ENCODE measurements at regions not wholly inside any gene's neighbourhood (a gene's known extent, or its start where the extent isn't known, plus 50 kb on each side); places are given as distances from the start of the nearest gene placed in this dataset.
A peak's percentile ranks its signal among the peaks of the same experiment; 100 is the strongest.

DNA sequence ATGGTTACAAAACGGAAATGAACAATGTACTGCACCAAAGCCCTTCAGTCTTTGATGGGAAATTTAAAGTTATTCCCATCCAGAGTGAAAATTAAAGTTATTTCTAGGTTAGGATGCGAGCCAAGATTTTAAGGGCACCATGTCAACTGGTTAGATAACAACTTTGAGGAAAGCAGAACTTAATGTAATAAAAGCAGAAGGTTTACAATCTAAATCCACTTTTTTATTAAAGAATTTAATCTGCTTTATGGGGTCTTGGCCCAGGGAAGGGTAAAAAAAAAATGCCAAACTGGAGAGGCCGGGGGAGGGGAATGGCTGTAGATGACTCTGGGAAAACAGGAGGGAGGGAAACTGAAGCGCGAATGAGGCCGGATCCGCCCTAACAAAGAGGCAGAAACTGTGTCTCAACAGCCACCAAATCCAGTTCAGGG is 108.2 kb upstream of the ATF7IP start:
- no peak overlapping the region for H3K4me3 ChIP-seq (ENCODE audit: low read depth, low read length, poor library complexity, severe bottlenecking)
- DNase-seq (ENCODE audit: low spot score) = no peak
- no peak for TF ChIP-seq EZH2 (IDR thresholded peaks at IDR 0.05; ENCODE audit: borderline replicate concordance, low read depth, low read length, poor library complexity, severe bottlenecking)
- TF ChIP-seq, protein P1, sequence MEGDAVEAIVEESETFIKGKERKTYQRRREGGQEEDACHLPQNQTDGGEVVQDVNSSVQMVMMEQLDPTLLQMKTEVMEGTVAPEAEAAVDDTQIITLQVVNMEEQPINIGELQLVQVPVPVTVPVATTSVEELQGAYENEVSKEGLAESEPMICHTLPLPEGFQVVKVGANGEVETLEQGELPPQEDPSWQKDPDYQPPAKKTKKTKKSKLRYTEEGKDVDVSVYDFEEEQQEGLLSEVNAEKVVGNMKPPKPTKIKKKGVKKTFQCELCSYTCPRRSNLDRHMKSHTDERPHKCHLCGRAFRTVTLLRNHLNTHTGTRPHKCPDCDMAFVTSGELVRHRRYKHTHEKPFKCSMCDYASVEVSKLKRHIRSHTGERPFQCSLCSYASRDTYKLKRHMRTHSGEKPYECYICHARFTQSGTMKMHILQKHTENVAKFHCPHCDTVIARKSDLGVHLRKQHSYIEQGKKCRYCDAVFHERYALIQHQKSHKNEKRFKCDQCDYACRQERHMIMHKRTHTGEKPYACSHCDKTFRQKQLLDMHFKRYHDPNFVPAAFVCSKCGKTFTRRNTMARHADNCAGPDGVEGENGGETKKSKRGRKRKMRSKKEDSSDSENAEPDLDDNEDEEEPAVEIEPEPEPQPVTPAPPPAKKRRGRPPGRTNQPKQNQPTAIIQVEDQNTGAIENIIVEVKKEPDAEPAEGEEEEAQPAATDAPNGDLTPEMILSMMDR (conservative IDR thresholded peaks at IDR 0.05; ENCODE audit: low read depth, low read length) = no peak
- H3K27me3 ChIP-seq (replicated peaks; ENCODE audit: insufficient read depth, low read depth, low read length, poor library complexity) = no peaks in the 10 kb centered on the region
- intact Hi-C loops (cut with micrococcal nuclease; ENCODE audit: unreplicated experiment) = loop anchor here (1.0 to 2.0 kb wide), 3 partner anchors 107 to 137 kb away; partner anchors contain the start of gene ATF7IP
- peaks cover 5% of the 10 kb centered on the region for H3K9me3 ChIP-seq (ENCODE audit: low read depth, low read length, poor library complexity, severe bottlenecking)
- H3K27ac ChIP-seq (ENCODE audit: low read depth, low read length, poor library complexity, severe bottlenecking) = peak overlapping the region; percentile 96
- ChIA-PET POLR2A (ENCODE audit: low non-redundant PET) (interaction anchor here (1.0 kb wide), 1 partner anchor 108 kb away, joined by 6 read pairs; no protein-coding TSS in a partner anchor), CTCF (interaction anchor here (0.7 kb wide), 1 partner anchor 108 kb away, joined by 3 read pairs; the partner anchor contains the start of gene ATF7IP)
- BruUV-seq (replicated peaks) = TSS peak; percentile 99
- H3K36me3 ChIP-seq (ENCODE audit: insufficient read depth, low read length, poor library complexity, severe bottlenecking) = no peaks in the 10 kb centered on the region
- peaks cover 48% of the 10 kb centered on the region for H3K4me1 ChIP-seq (ENCODE audit: insufficient read depth, low read length, poor library complexity, severe bottlenecking)

DNA sequence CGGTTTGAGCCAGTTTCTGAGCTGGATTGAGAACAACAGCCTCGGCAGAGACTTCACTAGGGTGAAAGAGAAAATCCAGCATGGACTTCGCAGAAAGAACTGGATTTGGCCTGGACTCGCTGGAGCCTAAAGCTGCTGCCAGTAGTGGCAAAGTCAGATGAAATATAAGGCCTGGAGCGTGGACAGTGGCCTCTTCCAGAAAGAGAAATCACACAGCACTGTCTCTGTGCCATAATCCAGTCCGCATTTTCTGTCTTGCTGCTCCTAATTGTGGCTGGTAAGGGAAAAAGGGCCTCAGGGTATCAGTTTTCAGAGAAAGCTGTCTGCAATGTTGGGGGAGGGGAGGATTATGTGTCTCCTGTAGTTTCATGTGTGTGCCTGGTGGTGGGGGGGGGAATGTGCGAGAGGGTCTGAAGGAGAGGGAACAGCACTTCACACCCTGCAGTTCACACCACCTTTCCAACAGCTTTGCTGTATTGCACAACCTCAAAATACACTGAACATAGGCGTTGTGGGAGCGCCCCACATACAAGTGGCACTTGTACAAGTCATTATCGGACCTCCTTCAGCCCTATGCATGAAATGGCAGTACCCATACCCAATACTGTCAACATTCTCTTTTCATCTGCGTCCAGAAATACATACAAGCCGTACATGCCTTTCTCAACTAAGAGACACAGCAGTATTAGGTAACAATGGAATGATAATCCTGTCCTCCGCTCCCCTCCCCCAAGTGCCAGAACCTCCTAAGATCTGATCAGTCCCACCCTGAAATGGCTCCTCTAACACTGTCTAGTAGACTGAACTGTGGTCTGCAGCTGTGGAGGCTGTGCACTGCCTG is 107.5 kb upstream of the ATF7IP start:
- no peaks in the 10 kb centered on the region for H3K27me3 ChIP-seq (replicated peaks; ENCODE audit: insufficient read depth, low read depth, low read length, poor library complexity)
- intact Hi-C loops (cut with micrococcal nuclease; ENCODE audit: unreplicated experiment) = loop anchor here (1.0 to 2.0 kb wide), 3 partner anchors 107 to 137 kb away; partner anchors contain the start of gene ATF7IP
- peaks cover 48% of the 10 kb centered on the region for H3K4me1 ChIP-seq (ENCODE audit: insufficient read depth, low read length, poor library complexity, severe bottlenecking)
- H3K9me3 ChIP-seq (ENCODE audit: low read depth, low read length, poor library complexity, severe bottlenecking) = peaks cover 5% of the 10 kb centered on the region
- no TSS peak for BruUV-seq (replicated peaks)
- peak; percentile 98 for DNase-seq (ENCODE audit: low spot score)
- ChIA-PET CTCF (interaction anchor here (0.7 kb wide), 1 partner anchor 108 kb away, joined by 3 read pairs; the partner anchor contains the start of gene ATF7IP), POLR2A (ENCODE audit: low non-redundant PET) (interaction anchor here (1.0 kb wide), 1 partner anchor 107 kb away, joined by 6 read pairs; no protein-coding TSS in a partner anchor)
- no peak overlapping the region for H3K4me3 ChIP-seq (ENCODE audit: low read depth, low read length, poor library complexity, severe bottlenecking)
- H3K36me3 ChIP-seq (ENCODE audit: insufficient read depth, low read length, poor library complexity, severe bottlenecking) = no peaks in the 10 kb centered on the region
- no peak for TF ChIP-seq EZH2 (IDR thresholded peaks at IDR 0.05; ENCODE audit: borderline replicate concordance, low read depth, low read length, poor library complexity, severe bottlenecking)
- TF ChIP-seq, protein P1 (conservative IDR thresholded peaks at IDR 0.05; ENCODE audit: low read depth, low read length) = no peak
- H3K27ac ChIP-seq (ENCODE audit: low read depth, low read length, poor library complexity, severe bottlenecking) = peak overlapping the region; percentile 96

DNA sequence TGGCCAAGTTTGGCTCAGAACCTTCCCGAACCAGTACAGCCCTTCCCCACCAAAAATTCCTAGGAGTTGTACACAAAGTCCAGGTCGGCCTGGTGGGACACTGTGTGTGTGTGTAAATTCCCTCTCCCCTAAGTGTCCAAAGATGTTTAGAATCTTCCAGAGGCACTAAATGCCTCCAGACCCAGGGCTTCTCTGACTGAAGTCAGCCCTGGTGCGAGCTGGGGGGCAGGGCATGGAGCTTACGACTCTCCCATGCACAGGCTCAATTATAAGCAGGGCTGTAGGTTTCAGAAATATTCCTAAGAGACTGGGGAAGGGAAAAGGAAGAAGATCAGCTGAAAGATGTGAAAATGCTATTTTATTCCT is 106.9 kb upstream of the ATF7IP start:
- intact Hi-C loops (cut with micrococcal nuclease; ENCODE audit: unreplicated experiment) = no loop called here
- Histone ChIP-seq H3K4me3 (ENCODE audit: low read depth, low read length, poor library complexity, severe bottlenecking) (no peak overlapping the region), H3K36me3 (ENCODE audit: insufficient read depth, low read length, poor library complexity, severe bottlenecking) (no peaks in the 10 kb centered on the region), H3K27me3 (replicated peaks; ENCODE audit: insufficient read depth, low read depth, low read length, poor library complexity) (no peaks in the 10 kb centered on the region), H3K9me3 (ENCODE audit: low read depth, low read length, poor library complexity, severe bottlenecking) (peaks cover 5% of the 10 kb centered on the region), H3K4me1 (ENCODE audit: insufficient read depth, low read length, poor library complexity, severe bottlenecking) (peaks cover 48% of the 10 kb centered on the region), H3K27ac (ENCODE audit: low read depth, low read length, poor library complexity, severe bottlenecking) (peak overlapping the region; percentile 96)
- no peak for DNase-seq (ENCODE audit: low spot score)
- BruUV-seq (replicated peaks) = no TSS peak
- no peak for TF ChIP-seq EZH2 (IDR thresholded peaks at IDR 0.05; ENCODE audit: borderline replicate concordance, low read depth, low read length, poor library complexity, severe bottlenecking)
- TF ChIP-seq, protein P1 (conservative IDR thresholded peaks at IDR 0.05; ENCODE audit: low read depth, low read length) = no peak
- ChIA-PET POLR2A (ENCODE audit: low non-redundant PET) (no interaction called here), CTCF (no interaction called here)

Measured in A673 (cell line).